OCI-LY3 (cell line): ENCODE measurements at regions not wholly inside any gene's neighbourhood (a gene's known extent, or its start where the extent isn't known, plus 50 kb on each side); places are given as distances from the start of the nearest gene placed in this dataset.

Experiments used
- CTCF ChIP-seq: fragments of 200-600, 300-600 bp; sonication (generic); IDR thresholded peaks from 2 replicates; pipeline ENCODE4 v1.5.1; 2014; ENCODE audit warnings: antibody characterized with exemption, low read length, low read depth
- EZH2phosphoT487 ChIP-seq: fragments of 200-600 bp; shearing (Covaris generic); IDR thresholded peaks from 2 replicates; pipeline ENCODE4 v1.6.1; 2018; ENCODE audit warnings: antibody characterized with exemption, mixed run types, low read depth

DNA sequence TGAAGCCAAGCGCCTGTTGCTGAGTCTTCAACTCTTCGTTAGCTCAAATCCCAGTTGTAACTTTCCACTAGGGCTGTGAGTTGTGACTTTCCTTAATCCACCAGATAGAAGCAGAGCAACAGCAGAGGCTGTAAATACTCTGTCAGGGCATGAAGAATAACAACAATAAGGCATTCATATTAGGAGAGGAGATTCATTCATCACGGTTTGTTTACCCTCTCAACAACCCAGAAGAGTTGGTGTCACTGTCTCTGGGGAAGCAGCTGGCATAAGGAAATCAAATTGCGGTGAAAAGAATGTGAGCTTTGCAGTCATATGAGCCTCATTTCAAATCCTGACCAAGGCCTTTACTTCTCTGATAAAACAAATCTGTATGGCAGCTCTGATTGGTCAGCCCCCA, 184.8 kb downstream of the SHQ1 start:
- no peak for TF ChIP-seq CTCF
- no peak for TF ChIP-seq EZH2phosphoT487
